NT2/D1 (cell line): ENCODE measurements at regions not wholly inside any gene's neighbourhood (a gene's known extent, or its start where the extent isn't known, plus 50 kb on each side); places are given as distances from the start of the nearest gene placed in this dataset.

ENCODE experiments used
- SUZ12 ChIP-seq: IDR thresholded peaks from 2 replicates; pipeline ENCODE4 v1.6.1; 2011; ENCODE audit not compliant: insufficient read length, insufficient read depth; ENCODE audit errors: extremely low read depth
- YY1 ChIP-seq: IDR thresholded peaks from 2 replicates; pipeline ENCODE4 v1.6.1; 2011; ENCODE audit not compliant: insufficient read length, insufficient read depth
- ZNF274 ChIP-seq: IDR thresholded peaks from 2 replicates; pipeline ENCODE4 v1.6.1; 2011; ENCODE audit warnings: mild to moderate bottlenecking, low read depth, low read length

- TF ChIP-seq ZNF274 (no peak), YY1 (no peak), SUZ12 (no peak)
Observed at GRCh38 chr14:89592961-89593360, 175.9 kb upstream of the FOXN3 start.
